ENCODE measurements at regions not wholly inside any gene's neighbourhood (a gene's known extent, or its start where the extent isn't known, plus 50 kb on each side); places are given as distances from the start of the nearest gene placed in this dataset.
"Not testable (repeated sequence)": the region's sequence is repeated elsewhere in the genome, so short reads cannot be mapped to it uniquely, and the experiment has no call there.

- no peak for DNase-seq (ENCODE audit: low read depth in 2 of 2)
Measured at GRCh38 chr5:17398866-17399835, 98.9 kb upstream of the TAF11L2 start.

DNA sequence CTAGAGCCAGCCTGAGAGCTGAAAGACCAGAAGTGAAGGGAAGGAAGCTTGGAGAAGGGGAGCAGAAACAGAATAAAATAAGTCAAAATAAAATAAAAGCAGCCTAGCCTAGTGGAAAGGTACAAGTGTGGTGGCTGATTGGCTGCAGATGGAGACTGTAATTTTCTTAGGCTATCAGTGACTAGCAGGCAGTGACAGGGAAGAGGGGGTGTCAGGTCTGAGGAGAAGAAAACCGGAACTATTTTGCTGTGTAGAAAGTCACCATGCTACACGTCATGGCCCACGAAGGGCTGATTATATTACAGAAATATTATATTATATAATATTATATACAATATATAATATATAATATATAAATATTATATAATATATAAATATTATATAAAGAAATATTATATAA is 98.1 kb upstream of the TAF11L2 start:
- DNase-seq (ENCODE audit: low read depth in 2 of 2): no peak

- no peak for DNase-seq (ENCODE audit: low read depth in 2 of 2)
Measured at GRCh38 chr5:17400724-17401469, 97.1 kb upstream of the TAF11L2 start.

- DNase-seq (ENCODE audit: low read depth in 2 of 2): no peak
Measured at GRCh38 chr5:17401470-17402288, 96.4 kb upstream of the TAF11L2 start.

- no peak for DNase-seq (ENCODE audit: low read depth in 2 of 2)
Measured at GRCh38 chr5:17402289-17403121, 95.5 kb upstream of the TAF11L2 start.

DNA sequence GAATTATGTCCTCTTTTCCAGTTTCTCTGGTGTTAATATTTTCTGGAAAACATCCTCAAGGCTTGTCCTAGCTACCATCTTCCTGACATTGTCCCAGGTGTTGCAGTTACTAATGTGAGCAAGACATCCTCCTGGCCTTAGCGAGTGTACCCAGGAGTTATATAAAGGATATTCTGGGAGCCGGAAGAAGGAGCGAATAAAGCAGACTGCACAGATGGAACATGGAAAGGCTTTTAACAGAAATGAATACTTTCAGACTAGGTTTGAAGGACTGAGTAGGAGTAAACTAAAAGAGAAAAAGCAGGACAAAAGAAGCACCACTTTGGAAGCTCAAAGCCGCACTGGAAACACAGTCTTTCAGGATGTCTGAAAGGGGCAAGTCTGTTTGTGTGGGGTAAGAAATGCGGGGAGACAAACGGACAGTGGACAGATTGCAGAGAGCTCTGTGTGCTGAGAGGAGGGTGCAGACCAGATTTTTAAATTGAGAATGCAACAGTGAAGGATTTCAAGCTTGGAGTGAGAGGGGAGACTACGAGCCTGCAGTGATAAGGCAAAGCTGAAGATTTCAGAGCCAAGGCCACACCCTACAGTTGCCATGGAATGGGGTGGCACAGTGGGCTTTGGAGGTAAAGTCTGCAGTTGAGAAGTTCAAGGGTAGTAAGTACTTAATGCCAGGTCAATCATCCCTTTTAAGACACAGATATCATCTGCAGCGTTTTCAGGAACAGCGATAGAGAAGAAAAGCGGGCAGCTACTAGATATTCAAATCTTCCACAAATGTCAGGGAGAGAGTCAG is 94.1 kb upstream of the TAF11L2 start:
- DNase-seq (ENCODE audit: low read depth in 2 of 2): no peak

DNA sequence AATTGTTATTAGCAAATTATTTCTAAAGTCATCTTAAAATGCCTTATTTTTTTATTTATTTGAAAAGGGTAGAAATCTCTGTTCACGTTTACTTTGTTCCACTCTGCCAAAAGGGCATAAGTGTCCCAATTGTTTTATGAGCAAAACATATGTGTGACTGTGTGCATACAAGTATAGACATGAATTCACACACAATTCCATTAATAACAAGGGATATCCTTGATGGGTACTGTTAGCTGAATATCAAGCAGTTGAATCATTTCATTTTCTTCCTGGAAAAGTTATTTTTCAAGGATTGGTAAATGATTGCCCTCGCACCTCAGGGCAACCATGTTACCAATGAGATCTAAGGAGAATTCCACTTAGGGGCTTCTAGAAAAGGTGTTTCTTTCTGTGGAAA is 92.1 kb upstream of the TAF11L2 start:
- no peak for DNase-seq (ENCODE audit: low read depth in 2 of 2)

DNA sequence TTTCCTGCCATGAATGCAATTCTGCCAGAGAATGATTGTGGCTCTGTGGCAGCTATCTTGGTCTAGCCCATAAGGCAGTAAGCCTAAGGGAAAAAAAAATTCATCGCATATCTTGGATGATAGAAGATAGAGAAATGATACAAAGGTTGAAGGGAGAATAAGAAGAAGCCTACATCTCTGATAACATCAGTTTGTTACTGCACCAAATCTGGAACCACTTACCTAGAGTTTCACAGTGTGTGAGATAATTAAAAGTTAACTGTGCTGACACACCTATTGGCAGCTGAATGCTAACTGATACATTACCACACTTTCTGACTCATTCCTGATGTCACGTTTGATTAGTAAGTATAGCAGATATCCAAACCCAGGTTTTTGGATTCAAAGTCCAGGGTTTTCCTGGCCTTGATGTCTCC is 91.6 kb upstream of the TAF11L2 start:
- DNase-seq (ENCODE audit: low read depth in 2 of 2): no peak

DNA sequence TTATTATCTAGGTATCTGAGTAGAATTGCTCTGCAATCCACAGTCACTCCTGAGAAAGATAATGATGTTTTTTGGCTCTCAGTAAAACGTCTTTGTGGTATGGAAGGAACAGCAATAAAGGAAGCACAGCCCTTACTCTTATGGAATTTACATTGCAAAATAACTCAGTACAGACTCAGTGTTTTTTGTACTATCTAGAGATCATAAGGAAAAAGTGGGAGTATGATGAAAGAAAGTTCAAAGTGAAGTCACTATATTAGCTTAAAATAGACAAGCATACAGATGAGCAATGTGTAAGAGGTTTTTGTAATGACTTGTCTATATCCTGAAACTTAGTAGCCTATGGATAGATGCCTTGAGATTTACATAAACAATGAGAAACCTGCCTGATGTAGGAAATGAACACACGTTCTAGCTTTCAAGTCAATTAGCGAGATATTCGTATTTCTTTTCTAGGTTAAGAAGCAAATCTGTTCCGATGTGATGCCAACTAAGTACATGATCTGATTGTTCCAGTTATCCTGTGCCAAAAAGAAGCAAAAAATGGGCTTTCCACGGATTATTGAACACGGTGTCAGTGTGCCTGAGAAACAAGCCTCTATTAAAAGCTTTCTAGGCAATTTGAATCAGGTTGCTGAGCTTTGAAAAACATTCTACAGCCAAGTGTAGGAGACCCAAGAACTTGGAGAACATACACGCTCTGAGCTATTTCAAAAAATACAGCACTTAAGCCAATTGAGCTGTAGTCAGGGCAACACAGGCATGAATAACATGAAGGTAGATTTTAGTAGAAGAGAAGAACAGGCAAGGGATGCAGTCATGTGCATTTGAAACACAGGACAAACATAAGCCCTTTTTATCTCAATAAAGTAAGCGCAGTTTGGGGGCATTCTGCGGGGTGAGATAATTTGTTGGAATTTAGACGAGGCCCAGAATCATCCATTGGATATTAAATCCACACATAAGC is 86.3 kb upstream of the TAF11L2 start:
- DNase-seq (ENCODE audit: low read depth in 2 of 2): no peak

- DNase-seq (ENCODE audit: low read depth in 2 of 2): no peak
Measured at GRCh38 chr5:17412760-17413671, 85.0 kb upstream of the TAF11L2 start.

- DNase-seq (ENCODE audit: low read depth in 2 of 2): no peak
Measured at GRCh38 chr5:17413691-17414090, 84.3 kb upstream of the TAF11L2 start.

- no peak for DNase-seq (ENCODE audit: low read depth in 2 of 2)
Measured at GRCh38 chr5:17415321-17415758, 82.7 kb upstream of the TAF11L2 start.

- DNase-seq (ENCODE audit: low read depth in 2 of 2): not testable (repeated sequence)
Measured at GRCh38 chr5:17416374-17416773, 81.7 kb upstream of the TAF11L2 start.

- DNase-seq (ENCODE audit: low read depth in 2 of 2): no peak
Measured at GRCh38 chr5:17424674-17425073, 73.4 kb upstream of the TAF11L2 start.

DNA sequence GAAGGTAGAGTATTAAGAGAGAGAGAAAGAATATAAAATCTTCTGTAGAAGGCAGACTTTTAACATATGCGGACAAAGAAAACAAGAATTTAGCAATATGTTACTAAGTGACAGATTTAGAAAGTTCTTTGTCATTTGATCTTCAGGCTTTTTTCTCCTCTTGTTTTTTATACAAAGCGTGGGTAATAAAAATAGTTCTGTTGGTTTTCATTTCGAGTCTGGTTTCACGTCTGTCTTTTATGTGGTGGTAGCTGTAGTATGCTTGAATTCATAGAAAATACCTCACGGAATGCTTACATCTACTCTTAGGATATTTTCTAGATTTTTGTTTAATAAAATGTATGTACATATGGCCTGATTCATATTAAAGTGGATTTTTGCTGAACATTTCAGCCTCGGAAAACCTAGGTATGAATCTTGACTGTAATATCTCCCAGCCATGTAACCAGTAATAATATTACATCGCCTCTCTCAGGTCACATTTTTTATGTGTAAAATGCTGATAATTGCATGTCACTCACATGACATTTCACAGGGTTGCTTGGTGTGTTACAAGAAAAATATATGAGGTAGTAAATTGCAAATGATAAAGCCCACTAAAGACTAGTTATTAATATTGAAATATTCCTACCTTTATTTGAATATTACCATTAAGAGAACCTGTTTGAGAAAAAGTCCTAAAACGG is 72.5 kb upstream of the TAF11L2 start:
- no peak for DNase-seq (ENCODE audit: low read depth in 2 of 2)

DNA sequence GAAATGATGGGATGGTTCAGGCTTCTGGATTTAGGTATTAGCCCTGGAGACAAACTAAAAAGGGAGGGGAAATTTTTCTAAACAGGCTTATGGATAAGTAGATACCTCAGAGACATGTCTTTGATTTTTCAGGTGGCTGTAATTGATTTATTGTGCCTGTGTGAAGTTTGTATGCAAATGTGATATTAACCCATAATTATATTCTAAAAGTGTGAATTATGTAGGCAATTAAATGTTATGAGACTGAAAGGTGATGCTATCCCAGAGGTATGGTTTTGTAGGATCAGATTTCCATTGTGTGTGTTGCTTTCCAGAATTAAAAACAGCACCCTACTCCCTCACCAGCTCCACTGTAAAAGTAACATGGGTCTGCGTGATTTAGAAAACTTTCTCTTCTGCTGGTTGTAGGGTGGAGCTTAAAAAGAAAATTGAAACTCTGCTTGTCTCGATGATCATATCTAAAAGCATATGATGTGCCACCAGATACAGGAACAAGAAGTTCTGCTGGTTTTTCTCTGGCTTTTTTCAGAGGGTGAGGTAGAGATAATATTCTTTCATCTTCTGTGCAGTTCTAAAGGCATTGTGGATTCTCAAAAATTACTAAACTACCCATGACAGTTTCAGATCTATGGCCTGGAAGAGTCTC is 71.8 kb upstream of the TAF11L2 start:
- DNase-seq (ENCODE audit: low read depth in 2 of 2): no peak
